ENCODE measurements at regions not wholly inside any gene's neighbourhood (a gene's known extent, or its start where the extent isn't known, plus 50 kb on each side); places are given as distances from the start of the nearest gene placed in this dataset.

GRCh38 chr1:234554218-234554697, 55.7 kb downstream of the IRF2BP2 start:
- DNase-seq (ENCODE audit: low read depth in 2 of 3, low spot score in 1 of 3) = no peak

- no peak for DNase-seq (ENCODE audit: low read depth in 2 of 3, low spot score in 1 of 3)
Measured at GRCh38 chr1:234553240-234554188, 56.5 kb downstream of the IRF2BP2 start.

- DNase-seq (ENCODE audit: low read depth in 2 of 3, low spot score in 1 of 3) = no peak
Measured at GRCh38 chr1:234551032-234551378, 59.0 kb downstream of the IRF2BP2 start.

GRCh38 chr1:234550341-234551031, 59.5 kb downstream of the IRF2BP2 start:
- DNase-seq (ENCODE audit: low read depth in 2 of 3, low spot score in 1 of 3) = no peak

- no peak for DNase-seq (ENCODE audit: low read depth in 2 of 3, low spot score in 1 of 3)
Measured at GRCh38 chr1:234549447-234550021, 60.4 kb downstream of the IRF2BP2 start.

DNA sequence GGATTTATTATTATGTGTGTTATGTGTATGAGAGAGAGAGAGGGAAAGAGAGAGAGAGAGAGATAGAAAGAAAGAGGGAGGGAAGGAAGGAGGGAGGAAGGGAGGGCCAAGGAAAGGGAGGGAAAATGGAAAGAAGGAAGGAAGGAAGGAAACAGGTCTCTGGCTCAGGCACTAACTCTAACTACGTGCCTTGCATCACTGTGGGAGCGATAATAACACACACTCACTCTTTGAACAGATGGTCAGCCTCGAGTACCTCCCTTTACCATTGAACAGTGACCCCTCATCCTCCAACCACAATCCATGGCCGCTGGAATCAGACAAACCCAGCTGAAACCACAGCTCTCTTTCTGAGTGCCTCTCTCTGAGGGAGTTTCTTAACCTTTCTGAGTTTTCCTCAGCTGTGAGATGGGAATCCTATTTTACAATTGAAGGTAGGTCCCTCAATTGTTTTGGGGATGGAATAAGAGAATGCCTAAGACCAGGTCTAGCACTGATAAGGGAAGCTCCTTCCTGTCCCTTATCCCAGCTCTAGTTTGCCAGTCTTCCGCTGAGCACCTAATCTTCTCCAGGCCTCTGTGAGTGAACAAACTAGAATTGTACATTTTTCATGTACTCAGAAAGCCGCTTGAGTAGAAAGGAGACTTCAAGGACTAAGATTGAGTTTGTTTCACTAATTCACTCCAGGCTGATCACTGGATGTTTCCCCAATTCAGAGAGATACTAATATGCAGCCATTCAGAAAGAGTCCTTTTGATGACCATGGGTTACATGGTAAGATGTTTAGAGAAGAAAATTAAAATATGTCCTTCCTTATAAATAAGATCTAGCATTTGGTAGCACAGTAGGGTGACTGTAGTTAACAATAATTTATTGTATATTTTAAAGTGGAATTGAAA, 62.8 kb downstream of the IRF2BP2 start:
- no peak for DNase-seq (ENCODE audit: low read depth in 2 of 3, low spot score in 1 of 3)

- no peak for DNase-seq (ENCODE audit: low read depth in 2 of 3, low spot score in 1 of 3)
Measured at GRCh38 chr1:234546387-234546704, 63.6 kb downstream of the IRF2BP2 start.

- no peak for DNase-seq (ENCODE audit: low read depth in 2 of 3, low spot score in 1 of 3)
Measured at GRCh38 chr1:234545517-234546386, 64.2 kb downstream of the IRF2BP2 start.

- peak; percentile 22 to 39 (median 26) for DNase-seq (ENCODE audit: low read depth in 2 of 3, low spot score in 1 of 3)
Measured at GRCh38 chr1:234544087-234544579, 65.2 kb upstream of the TARBP1 start.

DNA sequence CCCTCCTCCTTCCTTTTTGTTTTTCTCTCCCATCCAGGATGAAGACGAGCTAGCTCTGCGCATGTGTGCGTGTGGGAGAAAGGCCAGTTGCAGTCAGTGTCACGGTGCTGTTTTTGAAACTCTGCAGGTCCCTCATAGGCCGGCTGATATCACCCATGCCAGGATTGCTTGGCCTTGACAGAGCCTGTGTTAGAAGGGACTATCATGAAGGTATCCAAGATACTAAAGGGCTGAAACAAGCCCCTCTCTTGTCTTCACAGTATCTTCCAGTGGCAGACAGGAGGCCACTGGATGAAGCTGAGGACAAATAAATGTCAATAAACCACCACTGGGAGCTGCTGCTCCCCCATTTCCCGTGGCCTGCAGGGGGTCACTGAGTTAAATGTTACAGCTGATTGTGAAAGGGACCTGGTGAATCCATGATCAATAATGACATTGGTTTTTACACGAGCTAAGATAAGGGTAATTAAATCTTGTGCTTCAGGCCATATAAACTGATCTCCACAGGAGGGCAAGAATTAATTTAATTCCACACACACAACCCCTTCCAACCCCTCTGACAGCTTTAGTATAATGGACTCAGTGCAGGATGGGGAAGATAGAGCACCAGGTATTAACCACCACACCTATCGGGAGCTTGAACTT, 64.6 kb upstream of the TARBP1 start:
- DNase-seq (ENCODE audit: low read depth in 2 of 3, low spot score in 1 of 3) = no peak

DNA sequence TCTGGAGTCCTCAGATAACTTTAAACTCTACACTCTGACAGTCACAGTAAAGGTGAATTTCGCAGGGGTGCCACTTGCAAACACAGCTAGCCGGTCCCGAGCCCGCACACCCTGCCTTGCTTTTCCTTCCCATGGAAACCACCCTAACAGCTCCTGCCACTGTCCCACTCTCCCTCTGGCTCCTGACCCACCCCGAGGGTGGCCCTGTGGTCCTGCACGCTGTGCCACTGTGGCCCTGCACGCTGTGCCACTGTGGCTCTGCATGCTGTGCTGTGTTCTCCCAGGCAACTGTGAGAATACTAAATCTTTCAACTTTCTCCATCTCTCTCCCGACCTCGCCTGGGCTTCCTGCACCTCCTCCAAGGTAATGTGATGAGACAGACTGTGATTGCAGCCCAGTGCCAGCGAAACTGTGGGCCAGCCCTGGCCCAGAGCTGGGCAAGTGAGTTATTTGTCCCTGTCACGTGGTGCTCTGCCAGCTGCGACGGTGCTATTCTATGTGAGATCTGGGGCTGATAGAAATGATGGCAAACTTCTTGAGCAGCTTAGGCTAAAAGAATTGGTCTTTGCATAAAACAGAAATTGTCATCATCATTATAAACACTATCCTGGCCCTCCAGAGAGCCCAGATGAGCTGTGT, 63.4 kb upstream of the TARBP1 start:
- DNase-seq (ENCODE audit: low read depth in 2 of 3, low spot score in 1 of 3) = no peak

- DNase-seq (ENCODE audit: low read depth in 2 of 3, low spot score in 1 of 3) = no peak
Measured at GRCh38 chr1:234541286-234541975, 62.5 kb upstream of the TARBP1 start.

GRCh38 chr1:234540404-234540762, 61.4 kb upstream of the TARBP1 start:
- DNase-seq (ENCODE audit: low read depth in 2 of 3, low spot score in 1 of 3) = no peak

- DNase-seq (ENCODE audit: low read depth in 2 of 3, low spot score in 1 of 3) = no peak
Measured at GRCh38 chr1:234539666-234540403, 60.9 kb upstream of the TARBP1 start.

- no peak for DNase-seq (ENCODE audit: low read depth in 2 of 3, low spot score in 1 of 3)
Measured at GRCh38 chr1:234538930-234539649, 60.1 kb upstream of the TARBP1 start.

- no peak for DNase-seq (ENCODE audit: low read depth in 2 of 3, low spot score in 1 of 3)
Measured at GRCh38 chr1:234538062-234538731, 59.2 kb upstream of the TARBP1 start.

GRCh38 chr1:234537236-234537635, 58.3 kb upstream of the TARBP1 start:
- no peak for DNase-seq (ENCODE audit: low read depth in 2 of 3, low spot score in 1 of 3)

All from stimulated activated CD4-positive, alpha-beta T cell treated with anti-CD3 and anti-CD28 coated beads, Interleukin-12 subunit alpha, Interleukin-12 subunit beta, amount 100 ng/mL, for 48 hours (primary cell).